ENCODE measurements at regions not wholly inside any gene's neighbourhood (a gene's known extent, or its start where the extent isn't known, plus 50 kb on each side); places are given as distances from the start of the nearest gene placed in this dataset.
A peak's percentile ranks its signal among the peaks of the same experiment; 100 is the strongest.

DNA sequence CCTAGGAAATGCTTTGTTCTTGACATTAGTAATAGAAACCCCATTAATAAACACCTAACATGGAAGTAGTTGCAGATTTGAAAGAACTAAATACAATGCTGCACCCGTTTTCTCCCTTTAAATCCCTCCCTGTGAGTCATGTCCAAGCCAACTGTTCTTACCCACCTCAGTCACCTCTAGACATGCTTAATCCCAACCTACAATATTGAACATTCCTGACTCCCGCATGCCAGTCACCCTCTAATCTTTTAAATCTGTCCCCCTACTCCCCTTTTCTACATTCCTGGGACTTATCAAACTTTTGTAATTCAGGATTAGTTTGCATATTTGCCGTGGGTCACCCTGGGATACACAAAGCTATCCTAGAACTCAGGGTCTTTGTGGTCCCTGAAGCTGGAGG is 374.6 kb downstream of the IRS1 start:
- no peak for DNase-seq

GRCh38 chr2:226423498-226423960 is 376.1 kb downstream of the IRS1 start:
- peak; percentile 26 for DNase-seq

DNA sequence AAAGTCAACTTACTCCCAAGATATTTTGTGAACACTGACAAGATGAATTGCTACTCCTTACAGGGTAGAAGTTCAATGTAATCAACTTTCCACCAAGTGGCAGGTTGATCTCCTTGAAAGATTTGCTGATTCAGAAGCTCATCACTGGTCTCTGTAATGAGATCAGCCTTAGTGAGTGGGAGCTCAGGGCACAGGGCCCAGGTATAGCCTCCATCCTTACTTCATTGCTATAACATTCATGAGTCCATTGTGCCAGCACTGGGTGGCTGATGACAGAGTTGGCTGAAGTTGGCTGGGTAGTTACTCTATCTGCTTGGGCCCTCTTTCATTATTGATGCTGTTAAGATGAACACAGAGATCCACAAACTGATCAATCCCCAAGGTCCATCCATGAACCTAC is 379.0 kb downstream of the IRS1 start:
- no peak for DNase-seq

GRCh38 chr2:226418521-226418920 is 381.1 kb downstream of the IRS1 start:
- no peak for DNase-seq

DNA sequence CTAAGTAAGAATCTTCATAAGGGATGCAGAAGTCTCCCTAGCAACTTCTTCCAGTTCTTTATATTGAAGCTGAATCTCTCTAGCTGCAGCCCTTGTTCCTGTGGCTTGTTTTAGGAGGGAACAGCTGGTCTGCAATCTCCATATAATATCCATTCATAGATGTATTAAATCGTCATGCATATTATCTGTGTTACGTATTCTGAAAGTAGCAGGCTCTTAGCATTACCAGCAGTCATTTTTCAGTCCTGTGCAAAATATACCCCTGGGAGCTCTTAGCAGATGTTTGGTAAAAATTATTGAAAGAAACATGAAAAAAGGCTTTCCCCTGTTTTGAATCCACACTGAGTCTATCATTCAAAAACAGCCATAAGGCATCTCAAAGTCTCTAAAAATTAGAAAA is 385.3 kb downstream of the IRS1 start:
- no peak for DNase-seq

DNA sequence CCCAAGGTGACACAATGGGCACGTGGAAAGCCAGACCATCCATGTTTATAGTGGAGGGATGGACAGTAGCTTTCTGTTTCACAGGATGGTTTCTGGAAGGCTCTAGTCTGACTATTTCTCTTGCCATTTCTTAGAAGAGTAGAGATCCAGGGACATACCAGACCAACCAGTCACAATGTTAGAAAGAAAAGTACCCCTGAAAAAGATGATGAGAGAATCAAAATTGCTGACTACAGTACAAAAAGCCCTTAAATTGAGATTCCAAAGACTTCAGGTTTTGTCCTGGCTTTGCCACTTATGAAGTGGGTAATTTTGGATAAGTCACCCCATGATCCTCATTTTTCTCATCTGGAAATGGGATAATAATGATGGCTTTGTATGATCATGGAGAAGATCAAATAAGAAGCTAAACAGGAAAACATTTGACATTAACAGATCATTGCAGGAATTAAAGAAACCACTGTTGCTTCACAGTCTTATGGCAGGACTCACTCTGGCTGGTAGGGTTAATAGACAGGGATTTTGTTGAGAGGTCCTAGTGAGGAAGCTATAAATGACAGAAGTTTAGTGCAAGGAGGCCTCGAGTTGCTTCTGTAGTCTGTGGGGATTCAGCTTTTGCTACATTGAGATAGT is 386.0 kb downstream of the IRS1 start:
- no peak for DNase-seq

DNA sequence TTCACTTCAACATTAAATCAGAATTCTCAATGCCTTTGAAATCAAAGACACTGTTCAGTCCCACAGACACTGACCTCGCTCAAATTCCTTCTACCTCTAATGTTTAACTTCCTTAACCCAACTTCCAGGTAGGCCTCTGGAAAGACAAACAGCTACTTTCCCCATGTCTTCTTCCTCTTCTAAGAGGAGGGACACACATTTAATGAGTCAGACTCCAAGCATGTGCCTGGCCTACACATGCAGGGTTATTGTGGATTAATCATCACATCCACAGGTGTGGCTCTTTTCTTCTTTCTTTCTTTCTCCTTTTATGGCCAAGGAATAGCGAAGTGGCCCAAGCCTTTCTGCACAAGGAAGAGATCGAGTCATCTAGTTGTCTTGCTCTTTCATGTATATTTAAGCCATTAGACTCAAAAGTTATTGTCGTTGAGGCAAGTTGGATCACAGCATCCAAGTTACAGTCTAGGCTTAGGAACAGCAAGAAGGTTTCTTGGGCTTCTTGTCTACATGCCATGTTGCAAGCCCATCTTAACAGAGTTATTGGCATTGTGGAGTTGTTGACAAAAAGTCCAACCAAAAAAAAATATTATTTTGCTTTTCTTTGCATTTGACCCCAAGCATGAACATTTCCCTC is 387.8 kb downstream of the IRS1 start:
- peak; percentile 91 for DNase-seq

DNA sequence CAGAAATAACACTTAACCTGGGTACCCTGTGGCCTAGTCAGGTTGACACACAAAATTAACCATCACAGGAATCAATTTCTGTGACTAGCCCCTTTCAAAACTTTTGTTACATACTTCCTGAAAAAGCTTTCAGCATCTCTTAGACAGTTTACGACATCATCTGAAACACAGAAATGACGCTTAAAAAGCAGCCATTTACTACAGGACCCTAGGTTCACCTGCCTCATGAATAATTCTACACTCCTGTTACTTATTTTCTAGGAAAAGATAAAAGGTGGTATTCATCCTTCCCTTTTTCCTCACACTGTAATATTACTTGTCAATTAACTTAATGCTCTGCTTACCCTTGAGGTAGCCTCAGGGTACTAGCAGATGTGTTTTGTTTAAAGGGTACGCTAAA is 388.4 kb downstream of the IRS1 start:
- DNase-seq = no peak

DNA sequence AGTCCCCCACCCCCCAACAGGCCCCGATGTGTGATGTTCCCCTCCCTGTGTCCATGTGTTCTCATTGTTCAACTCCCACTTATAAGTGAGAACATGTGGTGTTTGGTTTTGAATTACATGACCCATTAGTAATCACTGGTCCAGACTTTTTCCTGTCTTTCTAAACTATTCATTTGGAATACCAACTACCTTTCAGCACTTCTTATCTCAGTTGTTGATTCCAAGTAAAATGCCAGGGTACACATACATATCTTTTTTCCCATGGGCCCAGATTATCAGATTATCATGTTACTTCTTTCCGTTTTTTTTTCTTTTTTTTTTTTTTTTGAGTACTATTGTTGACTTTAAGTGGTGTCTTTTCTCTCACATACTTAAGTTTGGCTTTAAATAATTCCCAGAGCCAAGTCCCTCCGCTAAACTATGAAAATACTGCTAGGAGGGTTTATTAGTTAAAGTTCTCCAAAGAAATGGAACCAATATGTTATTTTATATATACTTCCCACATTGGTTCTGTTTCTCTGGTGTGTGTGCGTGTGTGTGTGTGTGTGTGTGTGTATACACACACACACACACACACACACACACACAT is 389.3 kb downstream of the IRS1 start:
- DNase-seq = no peak

GRCh38 chr2:226409134-226409533 is 390.5 kb downstream of the IRS1 start:
- DNase-seq = no peak

- DNase-seq = no peak
Measured at GRCh38 chr2:226408141-226408540, 391.5 kb downstream of the IRS1 start.

- DNase-seq = no peak
Measured at GRCh38 chr2:226407135-226407534, 392.5 kb downstream of the IRS1 start.

GRCh38 chr2:226405465-226405864 is 394.2 kb downstream of the IRS1 start:
- no peak for DNase-seq

- peak; percentile 77 for DNase-seq
Measured at GRCh38 chr2:226403369-226403768, 396.3 kb downstream of the IRS1 start.

DNA sequence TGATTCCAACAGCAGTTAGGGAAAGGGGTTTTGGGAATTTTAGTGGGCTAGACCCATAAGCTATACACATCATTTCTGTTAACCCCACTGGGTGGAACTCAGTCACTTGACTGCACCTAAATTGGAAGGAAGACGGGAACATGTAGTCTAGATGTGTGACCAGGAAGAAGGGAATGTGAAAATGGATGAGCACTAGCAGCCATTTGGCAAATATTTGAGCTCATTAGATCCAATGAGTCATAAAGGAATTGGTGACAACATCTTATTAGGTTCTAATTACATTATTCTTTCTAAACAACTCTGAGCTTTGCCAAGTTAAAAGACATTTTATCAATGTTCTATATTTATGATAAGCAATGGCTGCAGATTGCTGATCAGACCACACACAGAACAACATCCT is 400.6 kb downstream of the IRS1 start:
- no peak for DNase-seq

DNA sequence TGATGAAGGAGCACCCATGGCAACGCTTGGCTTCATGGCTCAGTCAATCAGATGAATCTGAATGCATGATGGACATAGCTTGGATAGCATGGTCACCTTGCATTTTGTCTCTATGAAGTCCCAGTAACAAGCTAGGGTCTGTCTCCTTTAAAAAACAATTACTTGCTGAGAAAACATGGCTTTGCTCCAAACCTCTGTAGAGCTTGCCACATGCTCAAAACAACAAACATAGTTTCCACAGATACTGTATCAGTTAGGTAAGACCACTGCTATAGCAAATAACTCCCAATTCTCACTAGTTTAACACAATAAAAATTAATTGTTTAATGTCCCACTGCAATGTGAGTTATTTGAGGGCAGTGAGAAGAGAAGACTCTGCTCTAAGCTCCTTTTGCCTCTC is 401.0 kb downstream of the IRS1 start:
- DNase-seq = no peak

DNA sequence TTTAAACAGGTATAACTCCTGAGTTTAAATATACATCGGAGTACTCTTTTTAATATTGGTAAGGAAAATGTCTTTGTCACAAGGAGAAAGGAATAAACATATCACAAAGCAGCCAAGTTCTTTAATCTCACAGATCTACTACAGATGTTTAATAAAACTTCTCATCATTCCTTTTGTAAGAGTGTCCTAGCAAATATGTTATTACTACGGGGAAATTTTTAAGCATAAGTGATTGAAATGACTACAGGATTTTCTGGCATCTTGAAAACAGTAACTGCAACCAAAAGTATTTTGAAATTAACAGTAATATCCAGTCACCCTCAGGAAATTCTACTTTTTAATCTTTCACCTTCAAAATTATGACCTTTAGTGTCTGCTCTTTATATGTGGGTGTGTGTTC is 403.1 kb downstream of the IRS1 start:
- DNase-seq = no peak

GRCh38 chr2:226387499-226387942 is 412.1 kb downstream of the IRS1 start:
- DNase-seq = no peak

DNA sequence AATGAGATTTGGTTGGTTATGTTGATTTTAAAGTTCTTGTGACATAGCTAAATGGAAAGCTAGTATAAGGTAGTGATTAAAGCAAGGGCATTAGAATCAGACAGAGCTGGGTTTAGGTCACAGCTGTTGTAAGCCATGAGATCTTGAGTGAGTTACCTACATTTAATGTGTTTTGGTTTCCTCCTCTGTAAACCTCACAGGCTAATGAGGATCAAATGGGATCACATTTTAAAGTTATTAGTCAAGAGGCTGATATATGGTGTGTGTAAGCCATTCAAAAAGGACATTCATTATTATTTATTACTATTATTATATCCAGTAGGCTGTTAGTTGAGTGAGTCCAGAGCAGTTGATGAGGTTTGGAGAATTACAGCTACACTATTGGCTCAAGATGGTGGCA is 416.2 kb downstream of the IRS1 start:
- DNase-seq = no peak

GRCh38 chr2:226380679-226381078 is 418.9 kb downstream of the IRS1 start:
- no peak for DNase-seq

- DNase-seq = no peak
Measured at GRCh38 chr2:226378753-226379705, 420.6 kb downstream of the IRS1 start.

DNA sequence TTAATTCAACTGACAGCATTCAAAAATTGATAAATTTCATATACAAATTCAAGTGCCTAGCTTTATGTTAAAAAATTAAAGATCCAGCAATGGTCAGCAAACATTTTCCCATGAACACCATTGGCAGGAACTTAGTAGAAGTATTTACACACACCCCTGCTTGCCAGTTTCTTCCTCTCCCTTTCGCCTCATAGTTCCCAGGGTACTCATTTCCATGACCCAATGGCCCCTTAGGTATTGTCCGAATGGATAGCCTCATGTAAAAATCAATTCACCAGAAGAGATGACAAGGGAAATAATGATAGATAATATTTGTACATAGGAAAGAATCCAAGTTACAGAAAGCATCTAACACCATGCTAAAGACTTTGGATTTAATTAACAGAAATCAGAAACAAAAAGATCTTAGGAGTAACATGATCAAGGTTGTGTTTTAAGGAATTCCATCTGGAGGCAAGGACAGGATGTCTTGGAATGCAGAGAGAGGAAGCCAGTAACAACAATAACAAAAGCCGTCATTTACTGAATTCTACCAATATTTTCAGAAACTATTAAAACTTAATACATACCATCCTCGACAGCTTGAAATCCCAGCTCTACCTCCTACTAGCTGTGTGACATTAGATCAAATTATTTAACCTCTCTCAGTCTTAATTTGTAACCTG is 423.0 kb downstream of the IRS1 start:
- DNase-seq = no peak

DNA sequence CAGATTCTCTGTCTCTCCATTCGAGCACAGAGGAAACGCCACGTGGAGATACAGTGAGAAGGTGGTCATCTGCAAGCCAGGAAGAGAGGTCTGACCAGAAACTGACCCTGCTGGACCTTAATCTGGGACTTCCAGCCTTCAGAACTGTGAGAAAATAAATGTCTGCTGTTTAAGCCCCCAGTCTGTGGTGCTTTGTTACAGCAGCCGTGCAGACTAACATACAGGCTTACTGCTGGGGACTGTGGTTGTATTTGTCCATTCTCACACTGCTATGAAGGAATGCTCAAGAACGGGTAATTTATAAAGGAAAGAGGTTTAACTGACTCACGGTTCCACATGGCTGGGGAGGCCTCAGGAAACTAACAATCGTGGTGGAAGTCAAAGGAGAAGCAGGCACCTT is 432.7 kb downstream of the IRS1 start:
- peak; percentile 2 for DNase-seq
